ENCODE measurements at regions not wholly inside any gene's neighbourhood (a gene's known extent, or its start where the extent isn't known, plus 50 kb on each side); places are given as distances from the start of the nearest gene placed in this dataset.

GRCh38 chr3:25344670-25345069, 83.4 kb upstream of the RARB start:
- no peak for TF ChIP-seq CTCF (IDR thresholded peaks at IDR 0.05)
- TF ChIP-seq POLR2A (IDR thresholded peaks at IDR 0.05): no peak
